Lower leg skin (tissue), 4 donors: ENCODE measurements at regions not wholly inside any gene's neighbourhood (a gene's known extent, or its start where the extent isn't known, plus 50 kb on each side); places are given as distances from the start of the nearest gene placed in this dataset.

Experiments used
- DNase-seq, 2 donors: peaks; one replicate each; pipeline ENCODE4 v3.0.0-alpha.2; 2019; ENCODE audit warnings: low spot score in 2 of 2
- H3K4me3 ChIP-seq: fragments of 200-600 bp; sonication (generic); 2 replicates; pipeline ENCODE4 v1.5.1; 2017; ENCODE audit warnings: mild to moderate bottlenecking, low read depth; ENCODE audit not compliant: poor library complexity, severe bottlenecking
- POLR2A ChIP-seq, 2 donors: fragments of 450-650 bp; IDR thresholded peaks; one replicate each; pipeline ENCODE4 v1.6.1; 2016 to 2017; ENCODE audit warnings: antibody characterized with exemption in 2 of 2, mild to moderate bottlenecking in 1 of 2, moderate library complexity in 1 of 2
- WGBS, 2 donors: methylation state at CpG; one replicate each; pipeline ENCODE4 v1.1.5; 2018; 5-methylcytosine and 5-hydroxymethylcytosine counted together
- intact Hi-C: fragments of 100-400 bp; cut with DNase I; formaldehyde crosslinking; loops from one replicate; pipeline ENCODE4 v1.15.0; 2023; ENCODE audit warnings: low total_unique reads
- TF ChIP-seq, protein P1 (sequence below), 3 donors: fragments of 450-650 bp; IDR thresholded peaks; one replicate each; pipeline ENCODE4 v1.5.1; 2016; ENCODE audit warnings: antibody characterized with exemption in 3 of 3, mild to moderate bottlenecking in 3 of 3, moderate library complexity in 2 of 3

DNA sequence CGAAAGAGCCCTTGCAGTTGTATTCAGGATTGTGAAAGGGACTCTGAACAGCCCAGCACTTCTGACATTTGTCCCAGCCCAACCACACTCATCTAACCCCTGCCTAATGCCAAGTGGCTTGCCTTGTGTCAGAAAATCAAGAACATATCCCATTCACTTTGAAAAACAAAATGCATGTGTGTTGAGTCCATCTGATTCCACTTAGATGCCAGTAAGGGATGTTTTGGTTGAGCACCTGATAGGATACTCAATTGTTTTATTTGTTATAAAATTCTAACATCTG lies 776.8 kb downstream of the BCL11A start:
- WGBS, 2 donors: 70 to 72% methylated on average over 1 of the region's 1 CpG
- DNase-seq: no peak
- TF ChIP-seq, protein P1, sequence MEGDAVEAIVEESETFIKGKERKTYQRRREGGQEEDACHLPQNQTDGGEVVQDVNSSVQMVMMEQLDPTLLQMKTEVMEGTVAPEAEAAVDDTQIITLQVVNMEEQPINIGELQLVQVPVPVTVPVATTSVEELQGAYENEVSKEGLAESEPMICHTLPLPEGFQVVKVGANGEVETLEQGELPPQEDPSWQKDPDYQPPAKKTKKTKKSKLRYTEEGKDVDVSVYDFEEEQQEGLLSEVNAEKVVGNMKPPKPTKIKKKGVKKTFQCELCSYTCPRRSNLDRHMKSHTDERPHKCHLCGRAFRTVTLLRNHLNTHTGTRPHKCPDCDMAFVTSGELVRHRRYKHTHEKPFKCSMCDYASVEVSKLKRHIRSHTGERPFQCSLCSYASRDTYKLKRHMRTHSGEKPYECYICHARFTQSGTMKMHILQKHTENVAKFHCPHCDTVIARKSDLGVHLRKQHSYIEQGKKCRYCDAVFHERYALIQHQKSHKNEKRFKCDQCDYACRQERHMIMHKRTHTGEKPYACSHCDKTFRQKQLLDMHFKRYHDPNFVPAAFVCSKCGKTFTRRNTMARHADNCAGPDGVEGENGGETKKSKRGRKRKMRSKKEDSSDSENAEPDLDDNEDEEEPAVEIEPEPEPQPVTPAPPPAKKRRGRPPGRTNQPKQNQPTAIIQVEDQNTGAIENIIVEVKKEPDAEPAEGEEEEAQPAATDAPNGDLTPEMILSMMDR (IDR thresholded peaks at IDR 0.05): no peak
- no peak for TF ChIP-seq POLR2A (IDR thresholded peaks at IDR 0.05)
- H3K4me3 ChIP-seq: no peak overlapping the region
- intact Hi-C loops: no loop called here

DNA sequence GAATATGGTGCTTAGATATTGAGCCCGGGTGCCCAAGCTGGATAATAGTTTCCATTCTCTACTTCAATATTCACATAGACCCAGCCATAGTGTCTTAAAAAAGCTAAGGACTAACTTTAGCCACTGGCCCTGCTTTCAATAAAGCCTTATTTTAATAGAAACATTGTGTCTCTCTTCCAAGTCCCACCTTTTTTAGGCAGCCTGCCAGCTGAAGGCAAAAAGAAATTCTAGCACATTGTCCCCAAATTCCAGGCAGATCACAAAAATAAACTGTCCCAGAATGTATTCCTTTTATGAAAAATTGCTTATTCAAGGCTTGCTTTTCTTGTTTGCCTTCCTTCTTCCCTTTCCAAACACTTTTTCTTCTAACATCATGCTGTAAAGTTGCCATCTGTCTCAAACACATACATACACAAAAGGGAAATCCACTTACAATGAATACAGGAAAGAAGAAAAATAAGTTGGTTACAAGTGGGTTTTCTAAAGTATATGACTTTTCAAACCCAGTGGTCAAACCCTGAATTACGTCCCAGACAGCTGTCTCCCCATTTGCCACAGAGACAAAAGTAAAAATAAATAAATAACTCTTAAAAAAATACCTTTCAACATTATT lies 778.5 kb downstream of the BCL11A start:
- WGBS, 2 donors: 68 to 74% methylated on average over 2 of the region's 2 CpGs
- TF ChIP-seq POLR2A (IDR thresholded peaks at IDR 0.05): no peak
- TF ChIP-seq, protein P1 (IDR thresholded peaks at IDR 0.05): no peak
- DNase-seq: no peak
- intact Hi-C loops: no loop called here
- no peak overlapping the region for H3K4me3 ChIP-seq

DNA sequence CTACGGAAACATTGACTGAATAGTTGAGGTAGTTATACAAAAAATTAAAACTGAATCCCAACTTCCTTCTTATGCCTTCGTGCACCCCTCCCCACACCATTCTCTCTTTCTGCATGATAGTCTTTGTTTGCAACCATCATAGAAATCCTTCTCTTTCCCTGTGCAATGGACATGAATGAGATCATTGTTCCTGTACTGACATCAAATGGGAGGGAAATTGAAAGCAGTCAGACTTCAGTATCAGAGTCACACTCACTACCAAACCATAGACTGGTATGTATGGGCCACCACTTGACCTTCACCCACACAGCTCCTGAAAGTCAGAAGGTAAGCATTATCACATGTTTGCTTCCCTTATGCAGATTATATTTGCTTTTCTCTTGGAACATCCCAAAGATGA lies 782.8 kb downstream of the BCL11A start:
- H3K4me3 ChIP-seq: no peak overlapping the region
- TF ChIP-seq, protein P1 (IDR thresholded peaks at IDR 0.05): no peak
- TF ChIP-seq POLR2A (IDR thresholded peaks at IDR 0.05): no peak
- DNase-seq: no peak
- 85 to 90% methylated on average over 2 of the region's 2 CpGs for WGBS, 2 donors
- intact Hi-C loops: no loop called here

DNA sequence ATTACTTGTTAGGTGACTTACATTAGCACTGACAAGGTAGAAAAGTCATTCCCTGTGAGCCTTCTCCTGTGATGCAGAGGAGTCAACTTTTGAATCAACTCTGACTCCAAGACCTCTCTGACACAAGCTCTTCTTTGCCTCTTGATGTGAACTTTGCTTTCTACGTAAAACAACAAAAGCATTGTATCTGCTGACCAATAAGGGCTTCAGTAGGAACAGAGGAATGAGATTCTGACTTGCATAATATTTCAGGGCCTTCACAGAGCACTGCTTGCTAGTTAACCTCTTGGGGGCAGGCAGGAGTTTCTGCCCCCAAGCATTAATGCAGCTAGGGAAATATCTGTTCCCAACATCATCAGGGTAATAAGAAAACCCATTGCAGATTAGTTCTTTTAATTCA lies 791.5 kb downstream of the BCL11A start:
- H3K4me3 ChIP-seq: no peak overlapping the region
- TF ChIP-seq, protein P1 (IDR thresholded peaks at IDR 0.05): no peak
- TF ChIP-seq POLR2A (IDR thresholded peaks at IDR 0.05): no peak
- intact Hi-C loops: no loop called here
- DNase-seq: no peak
- WGBS, 2 donors: 85 to 89% methylated on average over 1 of the region's 1 CpG

DNA sequence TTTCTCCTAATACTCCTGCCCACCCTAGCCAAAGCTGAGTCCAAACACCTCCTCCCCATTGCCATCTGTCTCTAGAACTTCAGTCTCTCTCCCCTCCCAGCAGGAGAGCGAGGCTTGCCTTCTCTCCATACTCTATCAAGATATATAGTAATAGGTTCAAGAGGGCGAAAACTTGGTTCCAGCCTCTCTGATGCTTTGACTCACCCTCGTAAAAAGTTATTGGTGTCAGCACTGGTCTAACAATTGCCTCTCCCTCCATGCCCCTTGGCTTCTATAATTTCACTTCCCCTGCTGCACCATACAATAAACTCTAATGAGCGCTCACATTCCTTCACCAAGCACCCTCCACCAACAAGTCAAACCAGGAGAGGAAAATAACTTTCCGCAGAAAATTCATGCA lies 797.3 kb downstream of the BCL11A start:
- DNase-seq: no peak
- no peak for TF ChIP-seq POLR2A (IDR thresholded peaks at IDR 0.05)
- TF ChIP-seq, protein P1 (IDR thresholded peaks at IDR 0.05): no peak
- intact Hi-C loops: no loop called here
- no peak overlapping the region for H3K4me3 ChIP-seq
- 89 to 93% methylated on average over 5 of the region's 5 CpGs for WGBS, 2 donors

DNA sequence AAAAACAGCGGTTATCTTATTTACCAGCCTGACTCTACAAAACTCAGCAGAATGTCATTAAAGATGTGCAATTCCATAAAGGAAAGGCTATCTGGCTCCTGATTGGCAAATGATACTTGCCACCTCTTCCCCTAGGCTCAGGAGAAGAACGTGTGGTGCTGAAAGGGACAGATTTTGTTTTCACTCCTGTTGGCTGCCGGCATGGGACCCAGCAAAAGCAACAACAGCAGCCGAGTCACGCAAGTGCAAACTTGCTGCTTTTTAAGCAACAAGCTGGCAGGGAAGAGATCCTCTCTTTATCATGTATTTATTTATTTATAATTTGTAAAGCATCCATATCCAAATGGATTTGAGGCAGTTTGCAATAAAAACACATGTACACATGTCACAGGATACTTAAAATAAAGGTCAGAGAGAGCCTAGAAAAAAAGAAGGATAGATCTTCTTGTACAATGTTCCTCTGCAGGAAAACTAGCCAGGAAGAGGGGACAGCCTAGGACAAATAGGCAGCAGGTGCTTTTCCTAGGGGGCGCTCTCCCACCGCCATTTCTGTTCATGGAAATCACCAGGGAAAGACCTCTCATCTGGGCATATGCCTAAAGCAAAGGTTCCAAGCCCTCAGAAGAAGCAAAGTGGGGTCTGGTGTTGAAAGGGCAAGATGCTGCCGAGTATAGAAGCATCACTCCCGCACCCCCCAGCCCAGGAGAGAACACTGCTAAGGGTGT lies 799.3 kb downstream of the BCL11A start:
- intact Hi-C loops: no loop called here
- DNase-seq: no peak
- H3K4me3 ChIP-seq: no peak overlapping the region
- no peak for TF ChIP-seq POLR2A (IDR thresholded peaks at IDR 0.05)
- TF ChIP-seq, protein P1 (IDR thresholded peaks at IDR 0.05): no peak
- WGBS, 2 donors: 51 to 53% methylated on average over 9 of the region's 9 CpGs
